ENCODE measurements at regions not wholly inside any gene's neighbourhood (a gene's known extent, or its start where the extent isn't known, plus 50 kb on each side); places are given as distances from the start of the nearest gene placed in this dataset.

GRCh38 chr6:4549556-4550226, 226.5 kb upstream of the CDYL start:
- no peaks in the 10 kb centered on the region for H3K4me1 Mint-ChIP-seq (ENCODE audit: unreplicated experiment)
- no peaks in the 10 kb centered on the region for H3K9me3 Mint-ChIP-seq
- H3K27ac Mint-ChIP-seq = no peak overlapping the region
- H3K27me3 Mint-ChIP-seq = peaks cover 10% of the 10 kb centered on the region
- H3K4me3 Mint-ChIP-seq = no peak overlapping the region
- no peak for DNase-seq (ENCODE audit: extremely low spot score, unreplicated experiment)
- H3K36me3 Mint-ChIP-seq = no peaks in the 10 kb centered on the region
- TF ChIP-seq CTCF (conservative IDR thresholded peaks at IDR 0.05) = no peak

- no peak for TF ChIP-seq CTCF (conservative IDR thresholded peaks at IDR 0.05)
- H3K4me3 Mint-ChIP-seq = no peak overlapping the region
Measured at GRCh38 chr6:4545893-4546292, 230.3 kb upstream of the CDYL start.

GRCh38 chr6:4543596-4543995, 232.6 kb upstream of the CDYL start:
- DNase-seq (ENCODE audit: extremely low spot score, unreplicated experiment) = no peak
- H3K4me1 Mint-ChIP-seq (ENCODE audit: unreplicated experiment) = no peaks in the 10 kb centered on the region
- H3K36me3 Mint-ChIP-seq = no peaks in the 10 kb centered on the region
- no peaks in the 10 kb centered on the region for H3K9me3 Mint-ChIP-seq
- TF ChIP-seq CTCF (conservative IDR thresholded peaks at IDR 0.05) = no peak
- H3K4me3 Mint-ChIP-seq = no peak overlapping the region
- H3K27ac Mint-ChIP-seq = no peak overlapping the region
- H3K27me3 Mint-ChIP-seq = no peaks in the 10 kb centered on the region

More at GRCh38 chr6:4545893-4546292, 230.3 kb upstream of the CDYL start:
- Mint-ChIP-seq H3K9me3 (no peaks in the 10 kb centered on the region), H3K27ac (no peak overlapping the region), H3K27me3 (peaks cover under 1% of the 10 kb centered on the region), H3K4me1 (ENCODE audit: unreplicated experiment) (no peaks in the 10 kb centered on the region), H3K36me3 (no peaks in the 10 kb centered on the region)
- no peak for DNase-seq (ENCODE audit: extremely low spot score, unreplicated experiment)

GRCh38 chr6:4533576-4533975, 242.6 kb upstream of the CDYL start:
- Mint-ChIP-seq H3K27ac (no peak overlapping the region), H3K9me3 (no peaks in the 10 kb centered on the region), H3K27me3 (no peaks in the 10 kb centered on the region), H3K4me3 (no peak overlapping the region), H3K36me3 (no peaks in the 10 kb centered on the region), H3K4me1 (ENCODE audit: unreplicated experiment) (no peaks in the 10 kb centered on the region)
- no peak for TF ChIP-seq CTCF (conservative IDR thresholded peaks at IDR 0.05)
- no peak for DNase-seq (ENCODE audit: extremely low spot score, unreplicated experiment)

GRCh38 chr6:4531406-4531805, 244.8 kb upstream of the CDYL start:
- Mint-ChIP-seq H3K4me1 (ENCODE audit: unreplicated experiment) (no peaks in the 10 kb centered on the region), H3K4me3 (no peak overlapping the region), H3K27ac (no peak overlapping the region), H3K36me3 (no peaks in the 10 kb centered on the region), H3K27me3 (no peaks in the 10 kb centered on the region), H3K9me3 (no peaks in the 10 kb centered on the region)
- no peak for DNase-seq (ENCODE audit: extremely low spot score, unreplicated experiment)
- TF ChIP-seq CTCF (conservative IDR thresholded peaks at IDR 0.05) = no peak

GRCh38 chr6:4522453-4522852, 253.8 kb upstream of the CDYL start:
- no peak for TF ChIP-seq CTCF (conservative IDR thresholded peaks at IDR 0.05)
- Mint-ChIP-seq H3K27me3 (no peaks in the 10 kb centered on the region), H3K27ac (no peak overlapping the region), H3K9me3 (no peaks in the 10 kb centered on the region), H3K4me1 (ENCODE audit: unreplicated experiment) (no peaks in the 10 kb centered on the region), H3K4me3 (no peak overlapping the region), H3K36me3 (no peaks in the 10 kb centered on the region)
- no peak for DNase-seq (ENCODE audit: extremely low spot score, unreplicated experiment)

Data from type B pancreatic cell (in vitro differentiated cells).